ENCODE measurements at regions not wholly inside any gene's neighbourhood (a gene's known extent, or its start where the extent isn't known, plus 50 kb on each side); places are given as distances from the start of the nearest gene placed in this dataset.

DNA sequence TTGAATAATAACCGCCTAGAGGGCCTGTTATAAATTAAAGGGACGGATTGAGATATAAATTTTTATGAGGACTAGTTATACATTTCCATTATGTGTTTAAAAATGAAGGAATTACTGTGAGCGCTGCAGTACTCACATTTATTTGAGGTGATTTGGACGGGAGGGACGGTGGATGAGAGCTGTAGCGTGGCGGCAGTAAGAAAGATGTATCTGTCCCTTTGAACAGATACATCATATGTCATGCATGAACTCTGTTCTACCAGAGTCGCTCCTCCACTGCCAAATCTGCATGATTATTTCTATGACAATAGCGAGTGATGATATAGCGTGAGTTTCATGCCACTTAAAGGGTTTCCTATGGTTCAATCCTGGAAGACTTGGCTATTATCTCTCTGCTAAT, 538.8 kb downstream of the MCTP2 start:
- DNase-seq = no peak

DNA sequence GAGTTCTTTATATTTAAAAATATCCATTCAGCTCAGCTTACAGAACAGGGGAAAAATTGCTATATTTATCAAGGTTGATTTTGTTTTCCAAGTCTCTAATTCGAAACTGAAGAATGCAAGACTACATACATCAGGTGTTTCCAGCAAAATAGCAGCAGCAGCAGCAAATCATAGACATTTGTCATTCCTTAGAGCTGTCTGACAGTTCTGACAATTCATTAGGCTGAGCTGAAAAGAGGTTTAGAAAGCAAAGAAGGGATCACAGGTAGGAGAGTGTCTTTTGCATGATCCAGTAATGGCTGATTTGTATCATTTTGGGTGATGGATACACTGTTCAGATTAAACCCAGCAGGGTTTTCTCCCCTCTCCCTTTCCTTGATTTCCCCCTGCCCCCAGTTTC, 545.7 kb downstream of the MCTP2 start:
- no peak for DNase-seq

DNA sequence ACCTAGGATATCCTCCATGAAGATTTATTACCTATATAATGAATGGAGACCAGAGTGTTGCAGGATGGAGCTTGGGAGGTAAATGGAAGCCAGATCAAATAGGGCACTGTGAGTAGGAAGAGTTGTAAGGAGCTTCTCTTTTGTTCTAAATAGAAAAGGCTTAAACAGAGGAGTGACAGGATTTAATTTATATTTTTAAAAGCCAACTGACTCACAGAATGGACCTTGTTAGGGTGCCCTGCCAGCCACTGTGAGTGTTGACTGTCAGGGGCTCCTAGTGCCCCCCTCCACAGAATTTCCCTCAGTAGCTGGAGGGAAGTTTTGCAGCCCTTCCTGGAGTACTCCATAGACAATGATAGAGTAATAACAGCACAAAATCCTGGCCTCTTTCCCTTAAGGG, 547.5 kb downstream of the MCTP2 start:
- DNase-seq = no peak

DNA sequence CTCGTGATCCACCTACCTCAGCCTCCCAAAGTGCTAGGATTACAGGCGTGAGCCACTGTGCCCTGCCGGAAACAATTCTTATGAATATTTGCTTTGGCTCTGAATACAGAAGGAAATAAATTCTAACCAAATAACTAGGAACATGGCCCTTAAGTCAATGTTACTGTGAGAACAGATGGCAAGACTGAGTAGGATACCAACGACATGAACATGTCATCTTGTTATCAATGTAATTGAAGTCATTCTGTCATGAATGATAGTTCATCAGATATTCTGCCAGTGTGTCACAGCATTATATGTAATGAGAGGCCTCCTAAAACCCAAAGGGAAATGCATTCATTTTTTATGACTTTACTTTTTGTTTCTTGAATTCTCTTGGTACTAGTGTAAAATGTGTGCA, 548.8 kb downstream of the MCTP2 start:
- DNase-seq = no peak

DNA sequence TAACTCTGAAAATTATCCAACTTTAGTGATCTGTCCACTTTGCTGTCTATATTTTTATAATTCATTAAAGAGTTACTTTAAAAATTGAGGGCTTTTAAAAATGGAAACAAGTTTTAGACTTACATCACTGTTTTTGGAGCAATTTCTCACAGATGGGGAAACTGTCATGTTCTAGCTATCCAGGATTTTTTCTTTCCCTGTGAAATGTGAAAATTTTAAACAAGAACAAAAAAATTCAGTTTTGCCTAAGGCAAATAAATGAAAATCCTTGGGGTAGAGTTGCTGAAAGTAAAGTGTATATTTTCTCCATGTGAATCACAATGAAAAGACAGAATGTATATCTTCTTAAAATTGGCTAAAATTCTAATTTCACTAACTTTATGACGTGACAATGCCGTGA, 553.7 kb downstream of the MCTP2 start:
- no peak for DNase-seq

DNA sequence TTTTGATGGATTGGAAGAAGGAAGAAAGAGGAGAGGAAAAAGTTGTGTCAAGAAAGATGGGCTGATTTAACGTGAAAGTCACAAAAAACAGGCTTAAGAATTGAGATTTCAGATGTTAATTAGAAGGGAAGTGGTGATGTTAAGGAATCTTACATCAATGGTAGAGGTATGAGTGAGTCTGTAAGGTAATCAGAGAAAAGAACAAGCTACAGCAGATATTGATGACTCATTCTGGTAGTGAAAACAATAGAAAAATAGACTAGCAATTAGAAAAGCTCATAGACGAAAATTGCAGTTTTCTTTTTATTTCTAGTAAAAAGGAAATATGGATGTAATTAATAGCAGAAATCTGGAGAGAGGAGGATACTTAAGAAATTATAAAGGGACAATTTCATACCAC, 559.6 kb downstream of the MCTP2 start:
- no peak for DNase-seq

DNA sequence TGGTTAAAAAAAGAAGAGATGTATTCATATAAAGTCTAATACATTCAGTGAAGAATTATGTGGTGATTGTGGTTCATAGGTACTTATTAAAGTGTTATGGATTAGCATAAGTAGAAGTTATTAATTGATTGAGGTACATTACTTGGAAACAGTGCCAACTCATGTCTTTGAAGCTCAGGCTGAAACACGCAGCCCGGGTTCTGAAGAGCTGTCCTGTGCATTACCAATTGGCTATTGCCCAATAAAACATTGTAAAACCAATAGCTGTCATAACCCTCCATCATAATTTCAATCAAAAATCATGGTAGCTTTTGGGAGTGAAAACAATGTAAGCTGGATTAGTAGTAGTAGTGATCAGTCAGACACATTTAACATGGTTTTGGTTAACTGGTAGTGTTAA, 560.1 kb downstream of the MCTP2 start:
- DNase-seq = no peak

DNA sequence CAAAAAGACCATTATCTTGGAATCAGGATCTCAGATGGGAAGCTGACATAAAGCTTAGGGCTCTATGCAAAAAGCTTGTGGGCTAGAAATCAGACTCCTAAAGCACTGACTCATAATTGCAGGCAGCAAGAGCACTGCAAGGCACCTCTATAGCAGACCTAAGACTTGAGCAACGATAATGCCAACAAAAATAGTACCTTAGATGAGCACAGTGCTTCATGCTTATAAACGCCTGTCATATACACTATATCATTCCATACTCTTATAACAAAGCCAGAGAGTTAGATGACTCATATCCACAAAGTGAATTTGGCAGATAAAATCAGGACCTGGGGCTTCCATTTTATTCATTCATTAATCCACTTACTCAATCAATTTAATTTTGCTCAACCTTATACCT, 560.8 kb downstream of the MCTP2 start:
- DNase-seq = no peak

DNA sequence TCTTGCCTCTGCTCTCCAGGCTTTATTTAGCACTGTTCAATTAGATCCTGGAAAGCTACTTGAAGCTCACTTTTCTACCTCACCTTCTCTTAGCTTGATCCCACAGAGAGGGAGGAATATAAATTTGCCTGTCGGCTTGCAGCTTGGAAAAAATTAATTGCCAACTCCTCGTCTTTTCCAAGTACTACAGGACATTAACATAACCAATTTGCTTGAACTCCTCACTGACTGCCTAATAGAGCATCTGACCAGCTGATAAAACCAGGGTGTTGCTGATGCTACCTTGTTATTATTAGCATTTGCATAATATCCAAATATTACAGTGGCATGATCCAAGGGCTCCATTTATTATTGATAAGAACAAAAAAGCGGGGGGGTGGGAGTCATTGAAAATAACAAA, 561.8 kb downstream of the MCTP2 start:
- no peak for DNase-seq

DNA sequence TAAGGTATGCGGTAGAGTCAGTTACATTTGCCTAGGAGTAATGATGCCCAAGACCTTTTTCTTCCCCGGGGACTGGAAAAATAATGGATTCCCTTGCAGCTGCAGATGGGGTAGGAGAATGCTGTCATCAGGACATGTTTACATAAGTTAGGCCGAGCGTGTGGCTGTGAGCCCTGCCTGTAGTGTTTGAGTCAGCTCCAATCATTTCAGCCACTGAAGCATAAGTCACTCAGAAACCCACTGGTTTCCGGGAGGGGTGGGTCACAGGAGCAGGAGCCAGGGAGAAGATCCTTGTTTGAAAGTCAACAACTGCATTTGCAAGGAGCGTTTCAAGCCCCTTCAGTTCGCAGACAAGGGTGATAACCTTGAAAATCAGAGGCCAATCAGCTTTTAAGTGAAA, 562.3 kb downstream of the MCTP2 start:
- no peak for DNase-seq

DNA sequence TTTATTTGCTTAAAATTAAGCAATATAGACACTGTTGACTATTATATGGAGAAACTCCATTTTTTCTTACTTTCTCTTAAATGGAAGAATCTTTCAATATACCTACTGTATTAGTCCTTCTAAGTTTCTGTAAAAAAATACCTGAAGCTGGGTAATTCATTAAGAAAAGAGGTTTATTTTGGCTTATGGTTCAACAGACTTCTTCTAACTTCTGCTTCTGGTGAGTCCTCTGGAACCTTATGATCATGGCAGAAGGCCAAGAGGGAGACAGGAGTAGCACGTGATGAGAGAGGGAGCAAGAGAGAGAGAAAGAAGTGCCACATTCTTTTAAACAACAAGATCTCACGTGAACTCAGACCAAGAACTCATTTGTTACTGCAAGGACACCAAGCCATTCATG, 573.3 kb downstream of the MCTP2 start:
- no peak for DNase-seq

DNA sequence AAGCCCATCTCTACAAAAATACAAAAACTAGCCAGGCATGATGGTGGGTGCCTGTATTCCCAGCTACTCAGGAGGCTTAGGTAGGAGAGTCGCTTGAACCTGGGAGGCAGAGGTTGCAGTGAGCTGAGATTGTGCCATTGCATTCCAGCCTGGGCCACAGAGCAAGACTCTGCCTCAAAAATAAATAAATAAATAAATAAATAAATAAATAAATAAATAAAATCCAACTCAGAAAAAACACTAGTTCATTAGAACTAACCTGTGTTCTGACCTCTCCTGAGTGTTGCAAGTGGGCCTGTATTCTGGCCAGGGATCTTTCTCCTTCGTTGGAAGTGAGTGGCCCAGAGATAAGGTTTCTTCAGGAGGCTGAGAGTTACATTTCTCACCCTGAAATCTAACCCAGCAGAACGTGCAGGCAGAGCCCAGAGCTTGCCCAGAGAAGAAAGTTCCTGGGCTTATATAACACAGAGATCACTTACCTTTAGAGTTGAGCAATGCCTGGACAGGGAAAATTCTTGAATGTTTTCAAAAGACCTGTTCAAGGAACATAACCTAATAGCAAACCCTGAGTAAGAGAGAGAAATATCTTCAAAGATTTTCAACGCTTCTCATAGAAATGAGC, 583.9 kb downstream of the MCTP2 start:
- DNase-seq = no peak

DNA sequence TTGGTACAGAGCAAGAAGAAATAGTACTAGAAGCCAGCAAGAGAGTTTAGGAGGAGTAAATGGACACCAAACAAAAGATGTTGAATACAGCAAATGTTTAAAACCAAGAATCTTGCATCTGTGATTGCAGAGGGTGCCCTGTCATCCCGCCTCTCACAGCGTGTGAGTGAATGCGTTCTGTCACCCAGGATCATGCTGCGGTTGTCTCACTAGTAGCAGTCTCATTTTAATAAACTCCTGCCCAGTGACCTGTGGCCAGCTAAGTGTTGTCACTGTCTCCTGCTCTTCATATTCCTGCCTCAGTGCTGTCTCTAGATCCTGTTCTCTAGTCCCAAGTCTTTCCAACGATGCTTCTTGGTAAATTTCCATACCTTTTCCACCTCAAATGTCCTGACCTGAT, 584.6 kb downstream of the MCTP2 start:
- no peak for DNase-seq

DNA sequence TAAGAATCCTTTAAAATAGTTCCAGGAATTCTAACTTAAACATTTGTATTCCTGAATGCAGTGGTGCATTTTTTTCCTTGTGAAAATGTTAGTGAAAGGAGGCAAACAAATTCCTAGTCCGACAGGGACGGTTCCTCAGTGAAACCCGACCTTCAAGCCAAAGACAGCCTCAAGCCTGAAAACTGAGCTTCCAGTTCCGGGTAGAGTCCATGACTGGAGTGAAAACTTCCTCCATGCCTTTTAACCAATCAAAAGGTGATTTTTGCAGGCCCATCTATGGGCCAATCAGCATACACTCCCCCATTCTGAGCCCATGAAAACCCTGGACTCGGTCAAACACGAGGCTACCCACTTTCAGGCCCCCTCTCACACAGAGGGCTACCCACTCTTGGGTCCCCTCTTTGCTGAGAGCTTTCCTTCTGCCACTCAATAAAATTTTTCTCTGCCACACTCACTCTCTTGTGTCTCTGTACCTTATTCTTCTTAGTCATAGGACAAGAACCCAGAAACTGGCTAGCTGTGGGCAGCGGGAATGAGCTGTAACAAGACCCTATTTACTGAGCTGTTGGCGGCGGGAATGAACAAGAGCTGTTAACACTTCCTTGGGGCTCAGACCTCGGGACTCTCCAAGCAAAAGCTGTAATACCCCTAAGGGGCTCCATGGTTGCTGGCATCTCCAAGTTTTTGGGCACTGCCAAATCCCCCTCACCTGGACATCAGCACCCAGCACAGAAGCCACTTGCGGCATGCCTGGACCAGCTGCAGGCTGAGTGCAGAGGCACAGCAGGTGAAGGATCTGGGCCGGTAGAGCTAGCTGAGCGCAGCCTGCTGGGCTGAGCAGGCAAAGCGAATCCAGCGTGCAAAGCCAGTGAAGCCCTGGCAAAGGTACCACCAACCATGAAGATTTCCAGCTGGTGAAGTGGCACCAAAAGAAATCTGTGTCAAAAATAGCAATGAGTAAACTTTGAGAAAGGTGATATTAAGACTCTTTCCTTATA, 598.8 kb downstream of the MCTP2 start:
- DNase-seq = no peak

DNA sequence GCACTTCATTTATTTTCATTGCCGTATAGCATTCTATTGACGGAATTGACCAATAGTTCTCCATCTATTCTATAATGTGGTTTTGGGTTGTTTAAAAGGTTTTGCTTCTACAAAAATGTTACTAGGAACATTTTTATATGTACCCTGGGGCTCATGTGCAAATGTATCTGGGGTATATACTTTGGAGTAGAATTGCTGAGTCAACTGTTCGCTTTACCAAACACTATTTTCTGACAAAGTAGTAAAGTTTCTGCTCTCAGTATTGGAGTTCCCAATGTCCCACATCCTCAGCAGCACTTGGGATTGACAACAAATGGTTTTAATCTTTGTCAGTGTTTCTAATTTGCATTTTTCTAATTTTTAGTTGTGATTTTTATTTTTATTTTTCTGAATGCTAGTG, 602.6 kb downstream of the MCTP2 start:
- DNase-seq = no peak

DNA sequence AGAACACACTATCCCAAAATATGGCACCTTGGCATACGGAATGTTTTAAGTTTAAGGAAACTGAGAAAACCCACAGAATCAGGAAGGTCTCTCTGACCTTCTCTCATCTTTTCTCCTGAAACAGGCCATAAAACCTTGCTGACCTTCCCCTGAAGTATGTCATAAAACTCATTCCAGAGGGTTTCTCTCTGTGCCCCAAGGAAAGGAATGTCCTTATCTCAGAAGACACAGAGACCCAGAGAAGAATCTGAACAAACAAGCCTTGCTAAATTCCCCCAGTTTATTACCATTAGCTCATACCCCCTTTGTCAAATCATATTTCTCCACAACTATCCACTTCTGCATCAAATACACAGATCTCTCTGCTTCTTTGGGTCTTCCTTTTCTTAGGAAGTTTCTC, 603.1 kb downstream of the MCTP2 start:
- no peak for DNase-seq

DNA sequence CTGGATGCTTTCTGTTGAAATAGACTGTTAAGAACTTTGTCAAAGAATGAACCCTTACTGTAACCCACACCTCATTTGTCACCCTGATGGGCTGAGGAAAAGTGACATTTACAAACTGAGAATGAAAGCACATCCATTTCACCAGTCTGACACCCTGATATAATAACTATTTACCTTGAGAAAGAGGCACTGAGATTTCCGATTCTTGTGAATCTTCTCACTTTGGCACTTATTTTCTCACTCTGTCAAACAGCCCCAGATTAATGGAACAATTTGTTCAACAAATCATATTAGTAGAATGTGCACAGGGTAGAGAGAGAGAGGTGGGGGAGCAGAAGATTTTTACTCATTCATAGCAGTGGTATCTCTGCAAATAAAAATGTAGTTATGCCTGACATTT, 606.9 kb downstream of the MCTP2 start:
- DNase-seq = no peak

DNA sequence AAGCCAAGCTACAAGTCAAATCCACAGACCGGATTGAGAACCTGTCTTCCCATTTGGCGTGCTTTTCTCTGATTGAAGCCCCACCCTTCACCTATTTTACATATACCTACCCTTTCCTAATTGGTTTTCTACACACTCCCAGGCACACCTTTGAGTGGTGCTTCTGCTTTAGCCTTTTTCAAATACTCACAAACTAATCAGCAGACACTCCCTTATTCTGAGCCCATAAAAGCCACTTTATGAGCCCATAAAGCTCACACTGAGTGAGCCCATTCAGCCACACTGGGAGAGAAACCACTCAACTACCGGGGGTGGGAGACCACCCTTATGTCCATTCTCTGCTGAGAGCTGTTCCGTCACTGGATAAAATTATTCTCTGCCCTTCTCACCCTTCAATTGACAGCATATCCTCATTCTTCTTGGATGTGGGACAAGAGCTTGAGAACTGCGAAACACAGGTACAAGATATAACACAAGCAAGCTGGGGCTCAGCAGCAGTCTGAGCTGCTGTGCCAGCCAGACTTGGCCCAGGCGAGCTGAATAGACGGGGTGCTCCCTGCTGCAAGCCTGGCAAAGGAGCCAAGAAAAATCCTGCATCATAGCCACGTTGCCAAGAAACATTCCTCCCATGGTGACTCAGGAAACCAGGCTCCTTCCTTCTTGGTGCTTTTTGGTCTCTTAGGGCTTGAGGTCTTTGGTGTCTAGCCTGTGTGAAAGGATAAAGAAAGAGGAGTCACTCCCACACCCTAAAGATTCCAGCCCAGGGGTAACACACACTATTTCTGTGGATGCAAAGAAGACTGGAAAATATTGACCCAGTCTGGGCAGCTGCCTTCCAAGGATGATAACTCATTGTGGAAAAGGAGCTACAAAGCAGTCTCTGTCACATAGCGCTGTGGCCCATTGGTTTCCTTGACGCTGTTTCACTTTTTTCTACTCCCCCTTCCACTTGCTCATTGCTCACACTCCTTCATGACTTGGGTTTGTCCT, 609.7 kb downstream of the MCTP2 start:
- no peak for DNase-seq

DNA sequence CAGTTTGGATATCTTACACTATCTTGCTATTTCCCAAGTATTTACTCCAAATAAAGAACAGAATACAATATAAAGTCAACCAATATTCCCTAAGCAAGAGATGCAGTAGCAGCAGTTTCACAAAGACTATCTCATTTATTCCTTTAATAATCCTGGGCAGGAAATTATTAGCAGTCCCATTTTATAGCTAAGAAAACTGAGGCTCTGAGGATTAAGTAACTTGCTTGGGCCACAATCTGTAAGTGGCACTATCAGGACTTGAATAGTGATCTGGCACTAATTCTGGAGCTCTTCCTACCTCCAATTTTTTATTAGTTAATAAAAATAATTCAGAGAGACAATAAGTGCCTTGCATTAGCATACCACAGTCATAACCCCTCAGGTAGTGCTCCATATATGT, 611.7 kb downstream of the MCTP2 start:
- DNase-seq = no peak

DNA sequence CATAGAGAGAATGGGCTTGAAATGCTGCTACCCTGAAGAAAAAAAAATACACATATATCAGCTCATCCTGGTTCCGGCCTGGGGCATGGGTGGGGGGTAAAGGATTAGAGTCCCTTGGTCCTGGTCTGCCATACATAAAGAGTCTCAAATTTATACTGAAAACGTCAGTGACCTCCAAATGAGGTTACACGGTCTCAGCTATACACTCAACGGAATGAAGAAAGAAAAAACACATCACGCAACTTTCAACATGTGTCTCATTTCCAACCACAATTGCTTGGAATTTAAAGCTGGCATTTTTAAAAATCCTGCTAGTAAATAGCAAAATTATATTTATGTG, 612.8 kb downstream of the MCTP2 start:
- no peak for DNase-seq

DNA sequence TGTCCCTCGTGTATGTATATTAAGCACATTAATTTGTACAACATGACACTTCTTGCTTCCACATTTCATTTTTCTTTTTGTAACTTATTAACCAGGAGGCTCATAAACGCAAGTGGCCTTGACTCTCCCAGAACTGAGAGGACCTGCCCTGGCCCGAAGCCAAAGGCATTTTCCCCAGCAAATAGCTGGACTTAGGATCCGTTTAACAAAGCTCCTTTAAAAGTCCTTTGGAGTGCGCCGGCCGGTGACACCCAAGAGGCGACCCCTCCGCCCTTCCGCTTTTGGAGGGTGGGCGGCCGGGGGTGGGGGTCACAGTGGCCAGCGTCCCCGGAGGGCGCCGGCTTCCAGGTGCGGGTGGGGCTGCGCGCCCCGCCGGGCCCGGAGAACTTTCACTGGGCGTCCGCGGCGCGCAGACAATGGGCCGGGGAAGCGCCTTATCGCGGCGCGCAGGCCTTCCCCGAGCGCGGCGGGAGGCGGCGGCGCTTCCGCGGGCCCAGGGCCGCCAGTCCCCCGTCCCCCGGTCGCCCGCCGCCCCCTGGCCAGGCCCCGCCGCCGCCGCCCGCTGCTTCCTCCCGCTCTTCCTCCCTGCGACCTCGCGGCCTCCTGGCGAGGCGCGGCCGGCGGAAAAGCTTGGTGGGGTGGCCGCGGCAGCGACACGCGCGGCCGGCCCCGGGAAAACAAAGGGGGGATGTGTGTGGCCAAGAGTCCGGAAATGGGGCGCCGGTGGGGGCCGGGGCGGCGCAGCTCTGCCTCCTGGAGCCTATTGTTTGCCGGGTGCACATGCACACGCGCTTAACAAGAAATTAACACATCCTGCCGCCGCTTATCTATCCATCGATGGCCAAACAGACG, 613.4 kb downstream of the MCTP2 start:
- DNase-seq = no peak

DNA sequence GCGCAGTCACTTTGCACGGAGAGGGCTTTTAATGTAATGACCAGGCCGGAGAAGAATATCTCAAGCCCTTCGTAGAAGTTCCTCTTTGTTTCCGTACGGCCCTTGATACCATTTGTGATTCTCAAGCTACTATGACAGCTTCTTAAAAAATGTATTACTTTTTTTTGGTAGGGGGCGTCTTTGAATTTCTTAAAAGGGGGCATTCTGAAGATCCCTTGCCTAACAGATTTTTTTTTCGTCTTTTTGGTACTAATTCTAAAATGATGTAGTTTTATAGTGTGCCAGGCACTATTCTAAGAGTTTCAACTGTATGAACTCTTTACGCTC, 614.0 kb downstream of the MCTP2 start:
- no peak for DNase-seq

DNA sequence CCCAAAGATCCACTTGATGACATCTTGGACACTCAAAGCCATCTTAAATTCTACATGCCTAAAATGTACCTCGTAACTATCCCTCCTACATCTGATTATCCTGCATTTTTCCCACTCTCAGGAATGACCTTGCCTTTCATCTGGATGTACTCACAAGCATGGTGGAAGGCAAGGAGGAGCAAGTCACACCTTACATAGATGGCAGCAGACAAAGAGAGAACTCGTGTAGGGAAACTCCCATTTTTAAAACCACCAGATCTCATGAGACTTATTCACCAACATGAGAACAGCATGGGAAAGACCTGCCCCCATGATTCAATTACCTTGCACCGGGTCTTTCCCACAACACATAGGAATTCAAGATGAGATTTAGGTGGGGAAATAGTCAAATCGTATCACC, 616.0 kb downstream of the MCTP2 start:
- DNase-seq = no peak
